ENCODE measurements at regions not wholly inside any gene's neighbourhood (a gene's known extent, or its start where the extent isn't known, plus 50 kb on each side); places are given as distances from the start of the nearest gene placed in this dataset.
A peak's percentile ranks its signal among the peaks of the same experiment; 100 is the strongest.

GRCh38 chr12:4026020-4026358 lies 152.8 kb upstream of the PARP11 start:
- Histone ChIP-seq H3K4me1 (peaks cover 4% of the 10 kb centered on the region), H3K9ac (no peak overlapping the region), H3K36me3 (ENCODE audit: control insufficient read depth, insufficient read depth, low read length) (no peaks in the 10 kb centered on the region), H3K4me3 (ENCODE audit: low read depth, low read length) (no peak overlapping the region), H3K4me2 (ENCODE audit: low read length) (no peak overlapping the region), H2AFZ (no peak overlapping the region), H3K27ac (no peak overlapping the region), H3K79me2 (no peaks in the 10 kb centered on the region), H3K9me3 (ENCODE audit: control insufficient read depth, low read length) (no peaks in the 10 kb centered on the region), H3K27me3 (ENCODE audit: control insufficient read depth, insufficient read depth, low read length) (no peaks in the 10 kb centered on the region)
- TF ChIP-seq CTCF (IDR thresholded peaks at IDR 0.05): no peak

GRCh38 chr12:4025181-4026019 lies 152.2 kb upstream of the PARP11 start:
- Histone ChIP-seq H3K9ac (no peak overlapping the region), H3K4me2 (ENCODE audit: low read length) (no peak overlapping the region), H3K27me3 (ENCODE audit: control insufficient read depth, insufficient read depth, low read length) (no peaks in the 10 kb centered on the region), H3K4me1 (no peaks in the 10 kb centered on the region), H3K27ac (no peak overlapping the region), H2AFZ (no peak overlapping the region), H3K36me3 (ENCODE audit: control insufficient read depth, insufficient read depth, low read length) (no peaks in the 10 kb centered on the region), H3K79me2 (no peaks in the 10 kb centered on the region), H3K9me3 (ENCODE audit: control insufficient read depth, low read length) (no peaks in the 10 kb centered on the region), H3K4me3 (ENCODE audit: low read depth, low read length) (no peak overlapping the region)
- no peak for TF ChIP-seq CTCF (IDR thresholded peaks at IDR 0.05)

GRCh38 chr12:4024701-4025100 lies 151.5 kb upstream of the PARP11 start:
- Histone ChIP-seq H3K4me1 (no peaks in the 10 kb centered on the region), H3K9ac (no peak overlapping the region), H2AFZ (no peak overlapping the region), H3K27ac (no peak overlapping the region), H3K79me2 (no peaks in the 10 kb centered on the region), H3K4me2 (ENCODE audit: low read length) (no peak overlapping the region), H3K27me3 (ENCODE audit: control insufficient read depth, insufficient read depth, low read length) (no peaks in the 10 kb centered on the region), H3K4me3 (ENCODE audit: low read depth, low read length) (no peak overlapping the region), H3K36me3 (ENCODE audit: control insufficient read depth, insufficient read depth, low read length) (no peaks in the 10 kb centered on the region), H3K9me3 (ENCODE audit: control insufficient read depth, low read length) (no peaks in the 10 kb centered on the region)
- TF ChIP-seq CTCF (IDR thresholded peaks at IDR 0.05): no peak

GRCh38 chr12:4015225-4016091 lies 142.3 kb upstream of the PARP11 start:
- Histone ChIP-seq H3K4me2 (ENCODE audit: low read length) (no peak overlapping the region), H2AFZ (peak overlapping the region; percentile 68), H3K9me3 (ENCODE audit: control insufficient read depth, low read length) (no peaks in the 10 kb centered on the region), H3K4me3 (ENCODE audit: low read depth, low read length) (no peak overlapping the region), H3K79me2 (no peaks in the 10 kb centered on the region), H3K27ac (peak overlapping the region; percentile 94), H3K36me3 (ENCODE audit: control insufficient read depth, insufficient read depth, low read length) (no peaks in the 10 kb centered on the region), H3K27me3 (ENCODE audit: control insufficient read depth, insufficient read depth, low read length) (no peaks in the 10 kb centered on the region), H3K4me1 (peaks cover 50% of the 10 kb centered on the region), H3K9ac (no peak overlapping the region)
- TF ChIP-seq CTCF (IDR thresholded peaks at IDR 0.05): no peak

Measured in parathyroid adenoma (tissue), 2 donors.